Activated T-cell treated with anti-CD3 and anti-CD28 coated beads for 48 hours (primary cell): ENCODE measurements at regions not wholly inside any gene's neighbourhood (a gene's known extent, or its start where the extent isn't known, plus 50 kb on each side); places are given as distances from the start of the nearest gene placed in this dataset.

Source experiments
- DNase-seq: peaks from one replicate; pipeline ENCODE4 v3.0.0-alpha.2; 2020; ENCODE audit warnings: low read depth

DNA sequence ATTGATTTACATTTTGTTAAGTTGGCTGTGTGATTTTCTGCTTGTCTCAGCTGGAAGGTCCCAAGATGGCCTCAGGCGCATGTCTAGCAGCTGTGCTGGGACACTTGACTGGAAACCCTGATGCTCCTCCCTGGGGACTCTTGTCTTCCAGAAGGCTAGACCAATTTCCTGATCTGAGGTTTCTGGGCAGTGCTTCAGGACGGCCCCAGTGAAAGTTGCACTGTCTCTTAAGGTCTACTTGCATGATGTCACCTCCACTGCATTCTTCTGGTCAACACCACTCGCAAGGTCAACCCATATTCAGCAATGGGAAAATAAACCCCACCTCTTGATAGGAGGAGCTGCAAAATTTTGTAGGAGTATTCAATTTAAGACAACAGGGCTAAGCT, 116.0 kb downstream of the SALL1 start:
- no peak for DNase-seq

- DNase-seq: no peak
Observed at GRCh38 chr16:51034481-51035109, 116.5 kb downstream of the SALL1 start.

GRCh38 chr16:51031598-51031997, 119.5 kb downstream of the SALL1 start:
- DNase-seq: no peak

- no peak for DNase-seq
Observed at GRCh38 chr16:51030516-51030915, 120.6 kb downstream of the SALL1 start.

- DNase-seq: no peak
Observed at GRCh38 chr16:51025588-51026290, 125.3 kb downstream of the SALL1 start.

DNA sequence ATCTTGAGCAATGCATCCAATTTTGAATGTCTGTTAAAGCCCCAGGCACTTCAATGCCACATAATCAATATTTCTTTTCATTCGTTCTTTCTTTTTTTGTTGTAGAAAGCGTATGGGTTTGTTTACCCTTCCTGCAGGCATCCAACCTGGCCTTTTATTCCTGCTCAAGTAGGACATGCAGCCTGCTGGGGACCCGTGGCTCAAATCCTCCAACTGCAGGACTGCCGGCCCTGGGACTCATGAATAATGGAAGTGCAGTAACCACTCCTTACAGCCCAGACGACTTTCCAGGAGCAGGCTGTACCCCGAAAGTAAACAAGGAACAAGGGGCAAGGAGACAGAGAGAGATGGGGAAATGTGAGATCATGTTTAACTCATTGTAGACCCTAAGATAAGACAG, 126.4 kb downstream of the SALL1 start:
- no peak for DNase-seq

- DNase-seq: no peak
Observed at GRCh38 chr16:51022955-51023354, 128.1 kb downstream of the SALL1 start.

DNA sequence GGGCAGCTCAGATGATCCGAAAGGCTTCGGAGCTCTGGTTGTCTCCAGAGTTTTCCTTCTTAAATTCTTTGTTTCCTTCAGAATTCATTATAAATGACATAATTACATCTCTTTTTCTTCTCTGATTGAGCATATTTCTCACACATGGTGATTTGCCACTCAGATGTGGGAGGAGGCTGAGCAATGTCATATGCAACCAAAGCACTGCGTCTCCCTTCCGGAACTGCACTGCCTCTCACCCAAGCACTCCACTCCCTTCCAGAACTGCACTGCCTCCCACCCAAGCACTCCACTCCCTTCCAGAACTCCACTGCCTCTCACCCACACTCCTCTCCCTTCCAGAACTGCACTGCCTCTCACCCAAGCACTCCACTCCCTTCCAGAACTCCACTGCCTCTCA, 131.5 kb downstream of the SALL1 start:
- no peak for DNase-seq

GRCh38 chr16:51017969-51018368, 133.1 kb downstream of the SALL1 start:
- no peak for DNase-seq

- DNase-seq: no peak
Observed at GRCh38 chr16:51012396-51012795, 138.7 kb downstream of the SALL1 start.

DNA sequence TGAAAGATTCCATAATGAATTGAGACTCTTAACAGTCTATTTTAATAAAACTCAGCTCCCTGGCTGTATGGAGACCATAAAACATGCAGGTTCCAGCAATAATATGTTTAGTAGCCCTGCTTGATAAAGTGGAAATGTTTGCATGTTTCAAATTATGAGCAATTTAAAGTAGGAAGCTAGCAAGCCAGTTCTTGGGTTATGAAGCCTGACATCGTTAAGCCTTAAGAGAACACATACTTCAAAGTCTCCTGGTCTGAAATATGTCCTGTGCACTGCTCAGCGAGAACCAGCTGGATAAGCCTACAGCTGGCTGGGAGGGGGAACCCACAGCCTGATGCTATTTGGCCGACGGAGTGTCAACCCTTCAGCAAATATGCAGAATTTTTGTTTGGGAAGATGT, 140.3 kb downstream of the SALL1 start:
- no peak for DNase-seq

DNA sequence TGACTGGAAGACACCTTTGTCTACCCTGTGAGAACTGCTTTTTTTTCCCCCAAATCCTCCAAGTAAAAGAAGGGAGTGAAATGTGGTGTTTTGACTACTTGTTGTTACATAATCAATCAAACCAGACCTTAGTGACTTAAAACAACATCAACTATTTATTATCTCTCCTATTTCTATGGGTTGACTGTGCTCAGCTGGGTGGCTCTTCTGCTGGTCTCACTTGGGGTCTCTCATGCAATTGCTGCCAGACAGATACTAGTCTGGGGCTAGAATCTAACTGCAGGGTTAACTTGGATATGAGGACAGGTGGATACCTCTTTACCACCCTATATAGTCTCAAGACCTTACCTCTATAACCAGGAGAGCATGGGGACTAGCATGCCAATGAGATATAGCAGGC, 141.3 kb downstream of the SALL1 start:
- no peak for DNase-seq

- DNase-seq: no peak
Observed at GRCh38 chr16:51009359-51009758, 141.7 kb downstream of the SALL1 start.

GRCh38 chr16:51008607-51009006, 142.5 kb downstream of the SALL1 start:
- DNase-seq: no peak

DNA sequence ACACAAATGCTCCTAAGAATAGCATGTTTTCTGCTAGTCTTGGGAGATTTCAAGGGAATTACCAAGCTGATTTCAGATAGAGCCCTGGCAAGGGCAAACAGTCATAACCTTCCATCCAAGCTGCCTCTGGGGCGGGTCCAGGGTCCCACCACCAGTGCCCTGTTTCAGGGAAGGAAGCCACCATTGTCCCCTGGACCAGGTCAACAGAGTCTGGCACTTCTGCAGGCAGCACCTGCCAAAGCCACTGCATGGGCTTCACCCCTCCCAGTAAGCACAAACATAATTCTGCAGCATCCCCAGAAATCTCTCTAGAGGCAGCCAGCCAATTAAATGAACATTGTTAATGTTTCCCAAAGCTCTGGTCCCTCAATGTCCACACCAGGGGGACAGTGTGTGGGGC, 143.0 kb downstream of the SALL1 start:
- no peak for DNase-seq

DNA sequence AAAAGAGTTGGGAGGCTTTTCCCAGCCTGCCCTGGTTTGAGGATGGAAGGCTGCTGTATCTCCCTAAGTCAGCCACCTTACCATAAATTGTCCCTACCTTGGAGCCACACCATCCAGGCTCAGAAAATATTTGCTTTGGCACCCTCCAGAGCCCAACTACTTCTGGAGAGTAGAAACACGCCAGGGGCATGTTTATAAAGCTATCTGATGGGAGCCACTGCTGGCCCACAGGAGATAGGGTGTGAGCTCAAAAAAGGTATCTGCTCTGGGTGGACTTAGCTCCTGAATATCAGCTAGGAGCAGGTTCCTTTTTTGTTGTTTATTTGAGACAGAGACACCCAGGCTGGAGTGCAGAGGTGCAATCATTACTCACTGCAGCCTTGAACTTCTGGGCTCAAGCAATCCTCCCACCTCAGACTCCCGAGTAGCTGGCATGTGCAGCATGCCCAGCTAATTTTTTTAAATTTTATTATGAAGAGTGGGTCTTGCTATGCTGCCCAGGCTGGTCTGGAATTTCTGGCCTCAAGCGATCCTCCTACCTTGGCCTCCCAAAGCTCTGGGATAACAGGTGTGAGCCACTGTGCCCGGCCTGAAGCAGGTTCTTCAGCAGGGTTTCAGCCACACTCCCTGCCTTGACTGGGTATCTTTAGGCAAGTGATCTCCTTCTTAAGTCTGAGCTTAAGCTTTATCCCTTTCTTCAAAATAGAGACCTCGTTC, 147.1 kb downstream of the SALL1 start:
- DNase-seq: no peak

GRCh38 chr16:51002881-51003490, 148.1 kb downstream of the SALL1 start:
- DNase-seq: no peak

DNA sequence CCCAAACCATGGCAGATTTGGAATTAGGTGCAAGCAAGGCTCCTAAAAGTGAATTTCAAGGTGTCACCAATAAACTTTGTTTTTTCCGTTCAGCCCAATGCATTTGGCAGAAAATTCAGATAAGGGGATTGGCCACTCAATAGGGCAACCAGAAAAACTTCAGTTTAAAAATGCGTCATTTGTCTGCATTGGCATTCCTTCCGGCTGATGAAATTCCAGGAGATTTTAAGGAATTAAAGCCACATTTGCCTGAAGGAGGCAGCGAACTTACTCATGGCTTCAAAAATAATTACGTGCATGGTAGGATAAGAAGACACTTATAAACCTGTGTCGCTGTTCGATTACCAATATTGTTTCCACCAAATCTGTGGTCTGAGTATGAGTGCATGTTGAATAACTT, 151.9 kb downstream of the SALL1 start:
- DNase-seq: no peak

DNA sequence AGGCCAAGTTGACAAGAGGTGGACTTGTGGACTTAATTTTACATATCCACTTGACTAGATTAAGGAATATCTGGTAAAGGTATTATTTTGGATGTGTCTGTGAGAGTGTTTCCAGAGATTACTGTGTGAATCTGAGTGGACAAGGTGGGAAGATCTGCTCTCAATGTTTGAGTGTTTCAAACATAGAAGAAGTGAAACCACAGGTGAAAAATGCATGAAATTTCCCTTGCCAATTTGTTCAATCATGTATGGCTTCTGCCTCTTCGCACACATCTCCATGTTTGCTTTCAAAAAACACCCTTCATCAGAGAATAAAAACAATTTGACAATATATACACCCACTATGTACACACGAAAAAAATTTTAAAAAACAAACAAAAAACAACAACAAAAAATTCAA, 152.7 kb downstream of the SALL1 start:
- DNase-seq: no peak

DNA sequence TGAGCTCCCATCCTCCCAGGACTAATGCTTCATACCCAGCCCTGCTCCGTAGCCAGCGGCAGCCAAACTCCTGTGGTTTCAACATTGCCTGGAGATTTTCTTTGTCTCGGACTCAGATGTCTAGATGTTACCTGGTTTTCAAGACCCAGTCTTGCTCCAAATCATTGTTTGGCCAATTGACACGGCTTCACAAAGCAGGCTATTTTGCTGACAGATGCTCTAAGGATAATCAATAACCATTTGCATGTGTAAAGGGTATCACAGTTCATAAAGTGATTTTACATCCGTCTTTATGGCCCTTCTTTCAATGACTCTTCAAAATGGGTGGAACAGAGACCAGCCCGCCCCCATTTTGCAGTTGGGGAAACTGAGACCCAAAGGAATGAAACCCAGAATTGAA, 153.4 kb downstream of the SALL1 start:
- no peak for DNase-seq

DNA sequence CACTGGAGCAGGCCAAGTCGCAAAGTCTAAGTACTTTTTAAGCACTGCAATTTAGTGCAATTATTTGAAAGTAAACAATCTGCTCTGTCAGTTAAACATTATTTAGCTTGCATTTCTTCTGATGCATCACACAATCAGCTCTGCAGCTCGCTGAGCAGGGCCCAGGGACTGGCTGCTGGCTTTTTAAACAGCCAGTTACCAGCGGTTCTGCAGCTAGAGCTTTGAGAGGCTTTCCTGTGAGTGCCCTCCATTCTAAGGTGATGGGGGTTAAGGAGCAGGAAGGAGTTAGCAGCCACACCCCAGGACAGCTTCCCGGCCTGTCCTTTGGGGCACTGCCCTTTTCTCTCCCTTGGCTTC, 154.3 kb downstream of the SALL1 start:
- no peak for DNase-seq

DNA sequence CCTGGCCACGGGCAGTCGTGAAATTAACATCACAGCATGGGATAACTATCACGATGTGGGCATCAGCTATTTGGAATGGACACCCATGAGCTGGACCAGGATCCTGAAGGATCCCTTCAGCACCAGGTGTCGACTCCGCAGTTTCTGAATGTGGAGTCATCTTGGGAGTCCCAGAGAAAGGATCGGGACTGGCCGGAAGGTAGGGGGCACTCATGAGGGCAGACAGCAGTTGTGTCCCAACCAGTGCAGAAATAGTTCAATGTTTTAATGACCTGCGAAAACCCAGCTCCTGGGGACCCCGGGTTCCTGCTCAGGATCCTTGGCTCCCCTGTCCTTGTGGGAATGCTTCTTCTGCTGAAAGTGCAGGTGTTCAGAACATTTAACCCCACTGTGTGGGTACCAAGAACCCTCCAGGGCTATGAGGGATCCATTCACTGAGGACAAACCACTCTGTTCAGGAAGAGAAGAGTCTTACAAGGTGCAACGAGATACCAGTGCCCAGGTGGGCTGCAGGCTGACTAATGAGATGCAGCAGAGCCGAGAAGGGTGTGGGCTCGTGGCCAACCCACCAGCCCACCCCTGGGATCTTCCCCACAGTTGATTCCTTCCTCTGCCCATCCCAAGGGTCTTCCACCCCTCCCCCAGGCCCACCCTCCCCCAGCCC, 154.8 kb downstream of the SALL1 start:
- no peak for DNase-seq

DNA sequence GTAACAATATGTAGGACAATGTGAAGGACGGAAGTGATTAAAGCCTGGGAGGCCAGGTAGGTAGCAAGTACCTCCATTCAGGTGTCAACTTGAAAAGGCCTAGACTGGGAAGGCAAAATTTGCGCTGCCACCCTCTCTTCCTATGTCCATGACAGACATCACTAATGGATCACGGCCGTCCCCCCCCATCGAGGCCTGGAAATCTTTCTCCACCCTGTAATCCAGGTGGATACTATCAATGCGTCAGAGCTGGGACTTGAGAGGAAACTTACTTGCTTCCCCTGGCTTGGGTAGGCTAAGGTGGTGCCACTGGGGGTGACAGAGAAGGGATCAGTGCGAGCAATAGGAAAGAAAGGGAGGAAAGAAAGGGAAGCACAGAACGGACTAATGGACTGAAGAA, 156.1 kb downstream of the SALL1 start:
- no peak for DNase-seq
